GM23338 (cell line): ENCODE measurements at regions not wholly inside any gene's neighbourhood (a gene's known extent, or its start where the extent isn't known, plus 50 kb on each side); places are given as distances from the start of the nearest gene placed in this dataset.

Experiments
- CTCF ChIP-seq, 2 experiments: fragments of 200-600 bp in 1 of 2; sonication (generic) in 1 of 2; conservative IDR thresholded peaks; 2 replicates each; pipeline versions ENCODE4 v1.5.1 to v1.6.1; 2016 to 2017; ENCODE audit warnings: antibody characterized with exemption in 2 of 2, low read depth in 2 of 2, mild to moderate bottlenecking in 2 of 2, moderate library complexity in 1 of 2
- EZH2 ChIP-seq: fragments of 200-600 bp; sonication (generic); IDR thresholded peaks from one replicate; pipeline ENCODE4 v1.8.0; 2017; ENCODE audit warnings: antibody characterized with exemption, mild to moderate bottlenecking, low read depth; ENCODE audit not compliant: unreplicated experiment
- EZH2phosphoT487 ChIP-seq: fragments of 200-600 bp; sonication (generic); IDR thresholded peaks from one replicate; pipeline ENCODE4 v1.8.1; 2018; ENCODE audit warnings: antibody characterized with exemption; ENCODE audit not compliant: unreplicated experiment
- POLR2AphosphoS5 ChIP-seq: IDR thresholded peaks from 2 replicates; pipeline ENCODE4 v1.6.1; 2016; ENCODE audit warnings: antibody characterized with exemption, low read depth
- REST ChIP-seq: IDR thresholded peaks from one replicate; pipeline ENCODE4 v1.6.1; 2018; ENCODE audit warnings: antibody characterized with exemption; ENCODE audit not compliant: unreplicated experiment

DNA sequence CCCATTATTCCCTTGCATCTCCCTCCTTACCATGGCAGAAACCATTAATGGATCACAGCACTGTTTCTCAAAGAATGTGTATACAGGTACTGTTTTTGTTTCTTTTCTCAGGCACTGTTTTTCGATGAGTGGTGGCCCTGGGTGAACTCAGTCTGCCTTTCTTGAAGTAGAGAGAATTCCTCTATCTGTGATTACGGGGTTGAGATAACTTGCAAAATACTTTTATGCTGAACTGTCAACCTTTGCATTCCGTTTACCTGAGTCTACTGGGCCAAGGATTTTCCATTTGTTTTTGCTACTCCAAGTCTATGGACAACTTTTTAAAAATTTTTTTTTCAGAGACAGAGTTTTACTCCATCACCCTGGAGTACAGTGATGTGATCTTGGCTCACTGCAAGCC is 82.7 kb upstream of the CLINT1 start:
- TF ChIP-seq CTCF (conservative IDR thresholded peaks at IDR 0.05; ENCODE audit: low read depth in 2 of 2) (no peak), EZH2 (no peak), REST (no peak), EZH2phosphoT487 (no peak), POLR2AphosphoS5 (no peak)
